Mucosa of rectum (tissue), 2 donors: ENCODE measurements at regions not wholly inside any gene's neighbourhood (a gene's known extent, or its start where the extent isn't known, plus 50 kb on each side); places are given as distances from the start of the nearest gene placed in this dataset.

Experiments used
- H3K27ac ChIP-seq, 2 donors: one replicate each; pipeline ENCODE4 v1.7.0; 2013; ENCODE audit warnings: inconsistent platforms in 2 of 2, low read depth in 2 of 2, low read length in 2 of 2
- H3K27me3 ChIP-seq, 2 donors: one replicate each; pipeline ENCODE4 v1.7.0; 2013; ENCODE audit warnings: low read length in 2 of 2; ENCODE audit not compliant: control insufficient read depth in 2 of 2, insufficient read depth in 2 of 2
- H3K36me3 ChIP-seq, 2 donors: one replicate each; pipeline ENCODE4 v1.7.0; 2013; ENCODE audit warnings: low read length in 2 of 2; ENCODE audit not compliant: control insufficient read depth in 2 of 2, insufficient read depth in 2 of 2
- H3K4me1 ChIP-seq, 2 donors: one replicate each; pipeline ENCODE4 v1.7.0; 2013; ENCODE audit warnings: low read length in 2 of 2, mild to moderate bottlenecking in 1 of 2; ENCODE audit not compliant: control insufficient read depth in 2 of 2, insufficient read depth in 2 of 2
- H3K4me3 ChIP-seq, 2 donors: one replicate each; pipeline ENCODE4 v1.7.0; 2013; ENCODE audit warnings: low read length in 2 of 2
- H3K9ac ChIP-seq, 2 donors: one replicate each; pipeline ENCODE4 v1.7.0; 2013; ENCODE audit warnings: low read length in 2 of 2, low read depth in 1 of 2, mild to moderate bottlenecking in 1 of 2
- H3K9me3 ChIP-seq, 2 donors: one replicate each; pipeline ENCODE4 v1.7.0; 2013; ENCODE audit warnings: low read length in 2 of 2; ENCODE audit not compliant: control insufficient read depth in 2 of 2
- donor health status: healthy.
- donor health status: Normal muscosa, but diverticular disease.

DNA sequence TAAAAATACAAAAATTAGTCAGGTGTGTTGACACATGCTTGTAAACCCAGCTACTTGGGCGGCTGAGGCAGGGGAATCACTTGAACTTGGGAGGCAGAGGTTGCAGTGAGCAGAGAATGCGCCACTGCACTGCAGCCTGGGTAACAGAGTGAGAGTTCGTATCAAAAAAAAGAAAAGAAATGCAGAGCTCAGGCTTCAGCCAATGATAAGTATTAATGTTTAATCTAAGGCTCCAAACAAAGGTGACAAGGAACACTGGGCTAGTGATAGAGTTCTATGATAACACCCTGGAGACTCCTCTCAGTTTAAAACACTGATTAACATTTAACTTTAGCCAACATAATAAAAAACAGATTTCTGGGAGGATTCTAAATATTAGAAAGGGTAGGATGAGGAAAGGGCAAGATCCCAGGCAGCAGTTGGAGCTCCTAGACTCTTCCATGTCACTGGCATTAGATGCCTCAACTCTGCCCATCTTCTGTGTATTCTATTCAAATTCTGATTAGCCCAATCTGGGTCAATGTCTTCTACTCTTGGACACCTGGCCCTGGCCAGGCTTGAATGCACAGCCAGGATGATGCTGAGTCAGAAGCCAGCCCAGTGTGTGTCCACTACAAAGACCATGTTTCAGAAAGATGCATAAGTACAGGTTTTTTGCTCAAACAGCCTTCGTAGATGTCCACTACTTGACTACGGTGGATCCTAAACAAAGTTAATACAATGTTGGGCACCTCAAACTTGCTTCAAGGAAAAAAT is 91.0 kb upstream of the FAM169A start:
- no peak overlapping the region for H3K27ac ChIP-seq

DNA sequence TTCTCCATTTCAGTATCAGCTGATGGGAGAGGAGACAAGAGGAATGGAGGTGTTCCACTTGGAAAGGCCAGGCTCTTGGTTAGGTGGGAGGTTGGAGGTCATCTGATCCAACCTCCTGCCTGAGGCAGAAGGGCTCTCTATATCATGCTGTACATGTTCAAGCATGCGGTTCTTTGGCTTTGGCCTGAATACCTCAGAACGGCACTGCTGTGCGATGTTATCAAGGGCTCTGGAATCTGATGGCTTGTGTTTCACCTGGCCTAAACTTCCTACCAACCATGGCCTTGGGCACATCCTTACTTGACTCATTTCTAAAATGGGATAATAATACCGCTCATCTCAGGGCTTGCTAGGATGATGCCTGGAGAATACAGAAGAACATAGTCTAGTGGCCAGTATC is 90.1 kb upstream of the FAM169A start:
- no peak overlapping the region for H3K27ac ChIP-seq
- no peaks in the 10 kb centered on the region for H3K9me3 ChIP-seq
- no peaks in the 10 kb centered on the region for H3K36me3 ChIP-seq
- H3K9ac ChIP-seq, result no peak overlapping the region
- H3K4me1 ChIP-seq, result peaks cover 0 to 4% of the 10 kb centered on the region in 2 donors
- H3K27me3 ChIP-seq, result no peaks in the 10 kb centered on the region
- no peak overlapping the region for H3K4me3 ChIP-seq

More for the DNA sequence above, 91.0 kb upstream of the FAM169A start:
- H3K4me1 ChIP-seq, result peaks cover 0 to 4% of the 10 kb centered on the region in 2 donors
- H3K4me3 ChIP-seq, result no peak overlapping the region
- no peak overlapping the region for H3K9ac ChIP-seq
- H3K9me3 ChIP-seq, result no peaks in the 10 kb centered on the region
- H3K27me3 ChIP-seq, result no peaks in the 10 kb centered on the region
- H3K36me3 ChIP-seq, result no peaks in the 10 kb centered on the region

GRCh38 chr5:74954919-74955318 is 88.7 kb upstream of the FAM169A start:
- Histone ChIP-seq H3K9ac (no peak overlapping the region), H3K9me3 (no peaks in the 10 kb centered on the region), H3K27ac (no peak overlapping the region), H3K4me1 (peaks cover 0 to 4% of the 10 kb centered on the region in 2 donors), H3K4me3 (no peak overlapping the region), H3K27me3 (no peaks in the 10 kb centered on the region), H3K36me3 (no peaks in the 10 kb centered on the region)

GRCh38 chr5:74953937-74954720 is 87.9 kb upstream of the FAM169A start:
- Histone ChIP-seq H3K27ac (no peak overlapping the region), H3K9ac (no peak overlapping the region), H3K36me3 (no peaks in the 10 kb centered on the region), H3K4me1 (peaks cover 0 to 4% of the 10 kb centered on the region in 2 donors), H3K27me3 (no peaks in the 10 kb centered on the region), H3K4me3 (no peak overlapping the region), H3K9me3 (no peaks in the 10 kb centered on the region)

- Histone ChIP-seq H3K9me3 (no peaks in the 10 kb centered on the region), H3K4me3 (no peak overlapping the region), H3K4me1 (peaks cover 0 to 4% of the 10 kb centered on the region in 2 donors), H3K9ac (no peak overlapping the region), H3K27me3 (no peaks in the 10 kb centered on the region), H3K27ac (no peak overlapping the region), H3K36me3 (no peaks in the 10 kb centered on the region)
Observed at GRCh38 chr5:74953554-74953936, 87.4 kb upstream of the FAM169A start.

GRCh38 chr5:74952406-74952805 is 86.2 kb upstream of the FAM169A start:
- Histone ChIP-seq H3K9me3 (no peaks in the 10 kb centered on the region), H3K36me3 (no peaks in the 10 kb centered on the region), H3K27ac (no peak overlapping the region), H3K9ac (no peak overlapping the region), H3K27me3 (no peaks in the 10 kb centered on the region), H3K4me1 (peaks cover 0 to 2% of the 10 kb centered on the region in 2 donors), H3K4me3 (no peak overlapping the region)

DNA sequence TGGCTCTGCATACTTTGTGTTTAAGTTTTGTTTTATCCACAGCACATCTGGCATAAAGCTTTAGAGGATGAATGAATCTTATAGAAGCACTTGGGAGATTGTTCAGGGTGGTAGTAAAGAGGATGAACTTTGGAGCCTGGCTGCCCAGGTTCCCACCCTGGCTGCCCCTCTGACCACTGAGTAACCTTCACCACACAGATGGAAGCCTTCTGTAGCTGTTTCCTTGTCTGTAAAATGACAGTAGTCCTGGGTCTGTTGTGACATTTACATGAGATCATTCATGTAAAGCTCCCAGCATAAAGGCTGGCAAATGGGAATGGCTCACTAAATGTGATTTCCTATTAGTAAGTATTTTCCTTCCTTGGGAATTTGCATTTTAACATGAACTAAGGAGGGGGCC is 85.7 kb upstream of the FAM169A start:
- Histone ChIP-seq H3K36me3 (no peaks in the 10 kb centered on the region), H3K9me3 (no peaks in the 10 kb centered on the region), H3K4me3 (no peak overlapping the region), H3K27ac (no peak overlapping the region), H3K27me3 (no peaks in the 10 kb centered on the region), H3K9ac (no peak overlapping the region), H3K4me1 (no peaks in the 10 kb centered on the region)

DNA sequence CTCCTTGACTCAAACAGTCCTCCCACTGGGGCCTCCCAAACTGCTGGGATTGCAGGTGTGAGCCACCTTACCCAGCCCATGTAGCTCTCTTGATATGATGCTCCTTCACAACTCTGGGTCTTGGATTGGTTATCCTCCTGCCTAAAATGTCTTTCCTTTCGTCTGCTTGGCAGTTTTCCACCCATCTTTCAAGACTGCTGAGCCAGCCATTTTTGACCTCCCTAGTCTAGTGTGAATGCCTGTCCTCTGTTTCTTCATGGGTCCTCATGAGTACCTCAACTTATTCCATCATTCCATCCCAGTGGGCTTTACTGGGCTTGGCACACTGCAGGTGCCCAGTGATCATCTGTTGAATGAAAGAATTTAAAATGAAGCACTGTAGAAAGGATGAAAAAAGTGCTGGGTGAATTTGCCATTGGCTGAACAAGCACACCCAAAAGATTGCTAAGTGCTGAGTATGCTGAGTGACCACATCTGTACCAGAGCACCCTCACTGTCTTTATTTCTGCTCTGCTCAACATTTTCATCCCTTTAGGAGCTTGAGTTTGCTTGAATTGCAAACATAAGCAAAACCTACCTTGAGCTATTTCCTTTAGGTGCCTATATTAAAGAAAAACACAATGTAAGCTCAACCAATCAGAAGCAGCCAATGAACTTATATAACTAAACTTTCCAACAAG is 84.8 kb upstream of the FAM169A start:
- Histone ChIP-seq H3K4me3 (no peak overlapping the region), H3K27me3 (no peaks in the 10 kb centered on the region), H3K36me3 (no peaks in the 10 kb centered on the region), H3K9ac (no peak overlapping the region), H3K9me3 (no peaks in the 10 kb centered on the region), H3K4me1 (no peaks in the 10 kb centered on the region), H3K27ac (no peak overlapping the region)

DNA sequence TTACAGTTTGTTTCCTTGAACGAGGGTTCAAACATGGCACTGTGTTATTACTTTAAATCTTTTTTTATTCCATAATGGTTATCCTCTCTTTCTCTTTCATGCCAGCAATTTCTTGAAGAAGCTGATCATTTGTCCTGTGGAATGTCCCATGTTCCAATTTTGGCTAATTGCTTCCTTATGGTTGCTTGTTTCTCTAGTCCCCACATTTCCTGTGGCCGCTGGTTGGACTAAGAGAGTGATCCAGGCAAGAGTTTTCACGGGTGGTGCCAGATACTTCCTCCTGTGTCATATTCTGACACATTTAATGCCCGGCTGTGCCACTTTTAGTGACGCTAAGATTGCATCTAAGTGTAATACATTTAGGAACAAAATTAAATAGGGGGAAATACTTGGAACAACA is 83.8 kb upstream of the FAM169A start:
- H3K27ac ChIP-seq, result no peak overlapping the region
- no peaks in the 10 kb centered on the region for H3K9me3 ChIP-seq
- no peaks in the 10 kb centered on the region for H3K27me3 ChIP-seq
- H3K4me1 ChIP-seq, result no peaks in the 10 kb centered on the region
- no peak overlapping the region for H3K4me3 ChIP-seq
- no peaks in the 10 kb centered on the region for H3K36me3 ChIP-seq
- no peak overlapping the region for H3K9ac ChIP-seq

GRCh38 chr5:74948031-74948546 is 81.9 kb upstream of the FAM169A start:
- Histone ChIP-seq H3K4me1 (no peaks in the 10 kb centered on the region), H3K27me3 (no peaks in the 10 kb centered on the region), H3K9ac (no peak overlapping the region), H3K27ac (no peak overlapping the region), H3K36me3 (no peaks in the 10 kb centered on the region), H3K4me3 (no peak overlapping the region), H3K9me3 (no peaks in the 10 kb centered on the region)
